Ramos (cell line): ENCODE measurements at regions not wholly inside any gene's neighbourhood (a gene's known extent, or its start where the extent isn't known, plus 50 kb on each side); places are given as distances from the start of the nearest gene placed in this dataset.

Experiments
- in situ Hi-C: fragments of 300-500 bp; cut with MboI; formaldehyde crosslinking; loops from one replicate; pipeline ENCODE4 v1.14.3; 2022; ENCODE audit warnings: low sequenced_read_pairs; ENCODE audit not compliant: unreplicated experiment

DNA sequence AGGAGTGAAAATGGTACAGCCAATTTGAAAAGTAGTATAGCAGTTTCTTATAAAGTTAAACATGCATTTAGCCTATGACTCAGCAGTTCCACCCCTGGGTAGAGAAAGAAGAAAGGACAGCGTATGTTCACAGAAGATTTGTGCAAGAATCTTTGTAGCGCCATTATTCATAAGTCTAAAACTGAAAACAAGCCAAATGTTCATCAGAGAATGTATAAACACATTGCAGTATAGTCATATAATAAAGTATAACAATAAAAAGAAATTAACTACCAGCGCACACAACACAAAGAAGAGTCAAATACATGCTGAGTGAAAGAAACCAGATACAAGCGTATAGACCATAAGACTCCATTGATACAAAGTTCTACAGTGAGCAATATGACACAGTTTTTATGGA lies 294.0 kb downstream of the SAMD5 start:
- in situ Hi-C loops, result no loop called here

DNA sequence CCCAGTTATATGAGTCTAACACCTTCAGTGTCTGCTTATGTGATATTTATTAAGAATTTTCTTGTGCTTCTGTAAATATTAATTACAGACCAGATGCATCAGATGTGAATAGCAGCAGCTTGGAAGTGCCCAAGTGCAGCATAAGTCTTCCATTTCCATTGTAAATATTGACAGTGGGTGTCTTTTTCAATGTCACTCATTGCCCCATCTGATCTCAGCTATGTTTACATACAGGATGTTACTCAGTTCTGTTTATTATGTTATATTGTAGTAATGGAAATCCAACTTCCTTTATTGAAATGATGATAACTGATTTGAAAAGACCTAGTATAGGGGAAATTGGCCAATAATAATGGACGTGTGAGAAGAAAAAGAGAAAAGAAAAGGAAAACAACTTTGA lies 296.7 kb downstream of the SAMD5 start:
- in situ Hi-C loops, result no loop called here

DNA sequence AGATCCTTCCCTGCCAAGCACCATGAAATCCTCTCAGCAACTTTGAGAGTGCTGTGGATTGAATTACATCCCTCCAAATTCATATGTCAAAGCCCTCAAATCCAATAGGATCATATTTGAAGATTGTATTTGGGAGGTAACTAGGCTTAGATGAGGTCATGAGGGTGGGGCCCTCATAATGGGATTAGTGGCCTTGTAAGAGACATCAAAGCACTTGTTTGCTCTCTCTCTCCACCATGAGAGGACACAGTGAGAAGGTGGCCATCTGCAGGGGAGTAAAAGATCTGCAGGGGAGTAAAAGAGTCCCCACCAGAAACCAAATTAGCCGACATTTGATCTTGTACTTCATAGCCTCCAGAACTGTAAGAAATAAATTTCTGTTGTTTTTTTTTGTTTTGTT lies 298.2 kb downstream of the SAMD5 start:
- in situ Hi-C loops, result no loop called here

DNA sequence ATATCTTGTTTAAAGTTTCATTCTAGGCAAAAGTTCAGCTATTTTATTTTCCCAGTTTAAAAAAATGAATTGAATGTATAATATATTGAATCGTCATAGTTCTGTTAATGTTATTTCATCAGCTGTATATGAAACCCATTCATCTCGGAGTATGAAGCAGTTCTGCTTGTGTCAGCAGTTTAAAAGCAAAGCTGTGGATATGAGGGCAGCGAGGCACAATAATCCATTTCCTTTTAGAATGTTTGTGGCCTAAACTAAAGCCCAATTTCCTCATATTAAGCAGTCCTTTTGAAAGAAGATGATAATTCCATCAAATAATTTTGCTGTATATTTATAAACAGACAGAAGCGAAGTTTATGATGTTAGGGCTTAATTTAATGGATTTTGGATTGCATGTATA lies 300.1 kb downstream of the SAMD5 start:
- in situ Hi-C loops, result no loop called here

DNA sequence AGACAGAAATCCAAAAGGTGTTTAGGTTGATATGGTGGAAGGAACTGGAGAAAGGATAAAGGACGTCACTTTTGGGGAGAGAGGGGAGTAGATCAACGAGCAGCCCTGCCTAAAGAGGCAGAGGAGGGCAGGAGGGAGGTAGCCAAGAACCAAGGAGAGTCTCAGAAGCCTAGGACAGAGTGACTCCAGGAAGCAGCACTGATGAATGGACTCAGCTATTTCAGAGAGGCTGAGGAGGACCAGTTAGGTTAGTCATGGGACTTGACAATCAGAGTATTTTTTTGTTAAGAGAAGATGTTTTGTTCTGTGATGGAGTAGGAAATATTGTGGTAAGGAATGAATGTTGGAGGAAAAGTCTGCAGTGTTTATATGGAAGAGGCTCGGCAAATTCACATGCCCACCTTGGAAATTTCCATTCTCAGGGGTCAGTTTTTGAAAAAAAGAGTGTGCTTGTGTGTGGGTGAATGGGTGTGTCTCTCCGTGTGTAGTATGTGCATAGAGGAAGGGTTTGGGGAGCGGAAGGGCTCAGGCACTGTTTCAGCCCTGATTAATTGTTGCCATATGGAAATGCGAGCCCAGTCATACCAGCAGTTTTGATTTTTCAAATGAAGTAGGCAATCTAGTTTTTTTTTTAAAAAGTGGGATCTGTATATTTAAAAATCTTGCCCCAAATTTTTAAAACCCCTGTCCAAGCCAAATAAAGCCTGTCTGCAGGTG lies 303.6 kb downstream of the SAMD5 start:
- in situ Hi-C loops, result no loop called here

DNA sequence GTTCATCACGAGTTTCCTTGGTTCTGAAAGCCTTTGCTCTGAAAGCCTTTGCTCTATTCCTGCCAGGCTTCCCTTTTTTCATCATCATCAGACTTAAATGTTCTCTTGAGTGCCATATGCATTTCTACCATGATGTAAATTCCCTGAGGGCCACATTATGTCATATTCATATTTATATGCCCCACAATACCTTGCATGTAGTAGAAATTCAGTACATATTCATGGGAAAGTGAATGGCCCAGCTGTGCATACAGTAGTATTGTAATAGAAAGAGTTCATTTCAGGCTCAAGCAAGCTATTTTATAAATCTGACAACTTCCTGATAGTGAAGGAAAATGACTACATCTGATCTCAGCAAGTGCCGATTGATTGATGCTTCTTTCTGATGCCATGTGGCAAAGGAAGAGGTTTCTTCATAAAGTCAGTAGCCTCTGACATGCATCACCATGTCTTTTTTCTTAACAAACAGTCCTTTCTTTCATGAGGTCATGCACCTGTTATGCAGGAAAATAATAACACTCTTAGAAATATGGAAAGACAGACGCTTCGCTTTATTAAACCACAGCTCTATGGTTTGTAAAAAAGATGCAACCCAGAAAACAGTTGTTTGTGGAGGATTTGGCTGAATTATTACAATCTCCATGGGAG lies 308.7 kb downstream of the SAMD5 start:
- in situ Hi-C loops, result no loop called here

DNA sequence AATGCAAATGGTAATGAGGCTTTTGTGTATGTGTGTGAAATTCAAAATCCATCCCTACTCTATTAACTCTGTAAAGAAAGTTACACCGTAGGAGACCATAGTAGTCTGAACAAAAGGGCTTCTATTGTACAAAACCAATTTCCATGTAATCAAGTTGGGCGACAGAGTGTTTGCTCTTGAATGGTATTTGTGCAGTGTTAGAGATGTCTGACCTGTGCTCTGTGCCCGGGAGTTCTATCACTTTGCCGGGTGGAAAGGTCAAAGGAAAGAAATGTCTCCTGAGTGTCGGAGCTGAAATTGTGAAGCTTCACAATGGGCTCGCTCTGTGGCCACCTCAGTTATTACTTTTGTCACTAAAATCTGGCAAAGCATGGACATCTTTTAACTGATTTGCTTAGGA lies 312.0 kb downstream of the SAMD5 start:
- in situ Hi-C loops, result no loop called here

DNA sequence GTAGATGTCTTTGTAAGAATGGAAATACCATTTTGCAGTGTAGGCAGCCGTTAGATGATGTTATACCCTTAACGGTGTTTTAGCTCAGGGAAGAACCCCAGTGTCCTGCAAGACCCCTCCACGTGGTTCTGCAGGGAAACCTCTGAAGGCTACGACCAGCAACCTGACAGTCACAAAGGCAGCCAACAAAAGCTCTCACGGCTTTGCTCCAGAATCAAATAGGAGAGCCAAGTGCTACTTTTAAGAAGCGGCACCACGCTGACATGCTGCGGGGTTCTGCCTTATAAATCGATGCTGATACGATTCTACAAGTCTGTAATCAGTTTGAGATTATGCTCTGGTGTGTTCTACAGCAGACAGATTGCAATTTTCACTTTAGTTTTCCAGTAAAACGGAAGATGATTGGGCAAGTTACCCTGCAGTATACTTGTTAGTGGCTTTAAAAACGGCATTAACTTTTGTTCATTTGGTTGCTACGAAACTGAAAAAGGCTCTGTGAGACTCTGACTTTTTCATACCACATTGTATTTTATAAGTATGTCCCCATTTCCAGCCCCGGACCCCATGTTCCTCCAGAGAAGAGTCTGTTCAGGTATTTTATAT lies 312.9 kb downstream of the SAMD5 start:
- in situ Hi-C loops, result no loop called here

DNA sequence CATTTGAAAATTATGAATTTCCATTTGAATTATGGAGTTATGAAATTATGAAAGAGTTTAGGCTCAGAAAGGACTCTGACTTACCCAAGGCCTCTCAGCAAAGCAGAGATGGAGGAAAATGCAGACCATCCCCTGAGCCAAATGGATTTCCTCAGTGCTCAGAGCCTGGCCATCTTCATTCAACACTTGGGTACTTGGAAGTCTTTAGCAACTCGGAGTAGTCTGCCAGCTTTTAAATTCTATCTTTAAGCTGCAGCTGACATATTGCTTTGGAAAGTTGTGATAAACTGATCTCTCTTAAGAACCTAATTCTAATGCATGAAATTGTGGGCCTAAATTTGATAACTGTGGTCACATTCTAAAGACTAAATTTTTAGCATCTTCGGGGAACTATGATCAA lies 315.4 kb downstream of the SAMD5 start:
- in situ Hi-C loops, result no loop called here

DNA sequence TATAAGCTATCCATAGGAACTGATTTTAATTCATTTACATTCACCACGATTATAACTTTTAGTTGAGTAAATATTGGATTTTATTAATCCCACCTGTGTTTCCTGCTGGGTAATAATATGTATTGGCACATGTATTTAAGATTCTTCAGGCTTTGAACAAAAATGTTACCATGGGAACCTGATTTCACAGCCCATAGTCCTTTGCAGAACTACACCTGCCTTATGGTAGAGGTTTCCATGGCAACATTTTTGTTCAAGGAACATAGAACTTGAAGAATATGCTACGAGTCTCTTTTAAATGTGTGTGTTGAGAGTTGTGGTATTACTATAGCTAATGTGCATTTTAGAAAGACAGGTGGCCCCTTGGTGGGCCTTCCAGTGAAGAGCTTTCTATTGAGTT lies 317.4 kb downstream of the SAMD5 start:
- in situ Hi-C loops, result no loop called here

DNA sequence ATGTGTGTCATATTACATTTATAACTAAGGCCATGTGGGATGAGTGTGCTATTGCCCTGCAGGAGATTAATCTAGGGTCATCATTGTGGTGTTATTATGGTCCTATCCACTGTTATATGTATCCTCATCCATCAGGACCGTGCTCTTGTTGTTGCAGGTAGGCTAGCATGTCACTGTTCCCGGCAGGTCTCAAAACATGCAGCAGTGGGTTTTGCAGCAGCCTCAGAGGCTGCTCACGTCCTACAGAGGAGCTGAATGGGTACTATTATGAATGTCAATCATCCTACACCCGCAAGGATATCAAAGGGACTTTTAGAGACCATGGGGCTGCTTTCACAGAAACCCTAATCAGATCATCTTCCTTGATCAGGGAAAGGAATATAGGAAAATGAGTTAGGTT lies 318.2 kb downstream of the SAMD5 start:
- in situ Hi-C loops, result no loop called here

DNA sequence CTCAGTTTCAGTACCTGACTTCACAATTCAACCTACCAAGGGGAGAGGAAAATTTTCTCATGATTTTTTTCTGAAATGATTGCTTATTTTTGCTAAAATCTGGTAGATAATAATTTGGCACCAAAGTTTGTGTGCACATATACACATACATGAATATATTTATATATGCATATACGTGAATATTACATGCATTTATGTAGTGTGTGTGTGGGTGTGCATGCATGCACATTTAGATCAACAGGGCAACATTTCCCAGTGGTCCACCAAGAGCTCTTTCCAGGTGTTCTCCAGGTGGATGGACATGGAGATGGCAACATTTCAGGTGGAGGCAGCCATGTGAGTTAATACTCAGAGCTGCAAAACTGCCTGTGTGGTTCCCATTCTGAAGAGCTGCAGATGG lies 320.9 kb downstream of the SAMD5 start:
- in situ Hi-C loops, result no loop called here

DNA sequence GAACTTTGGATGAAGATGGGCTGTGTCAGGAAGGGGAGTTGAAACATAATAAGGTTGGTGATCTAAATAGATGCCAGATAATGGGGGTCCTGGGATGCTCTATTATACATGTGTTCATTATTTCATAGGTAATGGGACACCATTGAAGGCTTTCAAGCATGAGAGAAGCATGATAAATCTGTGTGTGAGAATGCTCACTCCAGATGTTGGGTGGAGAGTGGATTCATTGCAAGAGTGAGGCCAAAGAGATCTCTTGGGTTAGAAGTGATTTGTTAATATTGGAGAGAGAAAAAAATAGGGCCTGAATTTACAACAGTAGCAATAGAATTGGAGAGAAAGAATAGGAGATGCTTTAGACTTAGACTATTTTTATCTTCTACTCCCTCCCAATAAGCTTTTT lies 321.3 kb downstream of the SAMD5 start:
- in situ Hi-C loops, result no loop called here

DNA sequence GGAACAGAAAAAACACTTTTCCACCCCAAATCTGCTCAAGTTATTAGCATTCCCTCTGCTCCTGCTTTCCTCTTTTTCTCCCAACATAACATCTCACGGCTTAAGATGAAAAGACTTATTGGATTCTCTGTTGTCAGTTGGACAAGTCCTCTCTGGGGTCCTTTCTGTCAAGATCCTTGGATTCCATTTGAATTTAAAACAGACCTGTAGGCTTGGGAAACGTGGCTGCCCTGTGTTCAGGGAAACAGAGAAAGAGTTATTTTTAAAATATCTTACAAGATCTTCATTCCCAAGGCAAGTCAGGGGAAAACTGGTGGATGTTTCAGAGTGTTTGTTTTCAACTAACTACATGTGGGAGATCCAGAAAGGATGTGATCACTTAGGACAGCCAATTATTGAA lies 322.9 kb downstream of the SAMD5 start:
- in situ Hi-C loops, result no loop called here

DNA sequence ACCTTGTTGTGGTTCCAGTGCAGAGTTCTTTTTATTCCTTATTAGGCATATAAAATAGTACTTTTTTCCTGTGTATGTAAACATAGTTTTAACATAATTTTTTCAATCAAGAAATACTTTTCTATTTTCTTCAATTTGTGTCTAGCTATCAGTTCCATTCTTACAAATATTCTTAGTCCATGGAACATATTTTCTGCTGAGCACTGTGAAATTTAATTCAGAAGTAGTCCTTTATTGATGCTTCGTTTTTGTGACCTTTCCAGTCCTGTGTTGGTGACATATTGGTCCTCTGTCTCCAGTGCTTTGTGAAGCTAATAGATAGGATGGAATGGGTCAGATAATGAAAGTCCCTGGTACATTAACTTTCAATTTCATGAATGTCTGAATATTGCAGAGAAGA lies 325.1 kb downstream of the SAMD5 start:
- in situ Hi-C loops, result no loop called here

DNA sequence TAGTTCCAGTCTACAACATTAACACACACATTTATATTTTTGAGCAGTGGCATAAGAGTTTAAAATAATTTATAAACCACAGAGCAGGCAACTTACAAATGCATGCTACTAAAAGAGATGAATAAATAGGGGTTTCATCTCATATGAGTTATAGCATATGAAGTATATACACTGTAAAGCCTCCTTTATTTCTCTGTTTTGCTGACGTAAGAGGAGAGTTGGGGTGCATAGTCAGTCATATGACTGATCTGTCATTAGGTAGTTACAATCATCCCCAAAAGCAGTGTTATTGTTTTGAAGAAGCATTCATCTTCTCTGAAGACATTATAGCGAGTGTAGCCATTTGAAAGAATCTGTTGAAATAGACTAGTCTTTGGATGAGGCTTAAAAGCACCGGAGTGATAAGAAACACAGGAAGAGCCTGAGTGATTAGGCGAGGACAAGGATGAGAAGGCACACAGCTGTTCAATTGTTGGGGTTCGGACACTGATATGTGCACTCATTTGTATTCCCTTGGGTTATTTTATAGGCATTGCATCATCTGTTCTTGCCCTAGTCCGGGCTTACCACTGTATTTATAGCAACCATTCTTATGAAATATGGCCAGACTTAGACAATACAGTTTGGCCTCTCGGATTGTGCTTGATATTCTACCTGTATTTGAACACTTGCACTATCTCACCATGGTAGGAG lies 325.7 kb downstream of the SAMD5 start:
- in situ Hi-C loops, result no loop called here

DNA sequence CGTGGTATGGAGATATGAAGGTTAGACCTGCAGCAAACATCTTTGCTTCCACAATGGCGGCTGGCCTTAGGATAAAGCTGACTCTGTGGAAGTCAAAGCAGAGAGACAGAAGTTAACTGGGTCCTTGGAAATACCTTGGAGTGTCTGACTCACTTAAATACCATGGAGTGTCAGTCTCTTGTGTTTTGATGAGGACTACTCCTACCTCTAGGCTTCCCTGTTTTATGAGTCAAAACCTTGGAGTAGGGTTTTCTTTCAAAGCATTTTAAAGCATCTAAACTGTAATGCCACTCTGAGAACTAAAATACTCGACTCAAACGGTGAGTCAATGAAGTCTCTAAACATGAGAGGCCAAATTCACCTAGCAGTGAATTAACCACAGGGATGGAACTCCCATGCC lies 329.1 kb downstream of the SAMD5 start:
- in situ Hi-C loops, result no loop called here

DNA sequence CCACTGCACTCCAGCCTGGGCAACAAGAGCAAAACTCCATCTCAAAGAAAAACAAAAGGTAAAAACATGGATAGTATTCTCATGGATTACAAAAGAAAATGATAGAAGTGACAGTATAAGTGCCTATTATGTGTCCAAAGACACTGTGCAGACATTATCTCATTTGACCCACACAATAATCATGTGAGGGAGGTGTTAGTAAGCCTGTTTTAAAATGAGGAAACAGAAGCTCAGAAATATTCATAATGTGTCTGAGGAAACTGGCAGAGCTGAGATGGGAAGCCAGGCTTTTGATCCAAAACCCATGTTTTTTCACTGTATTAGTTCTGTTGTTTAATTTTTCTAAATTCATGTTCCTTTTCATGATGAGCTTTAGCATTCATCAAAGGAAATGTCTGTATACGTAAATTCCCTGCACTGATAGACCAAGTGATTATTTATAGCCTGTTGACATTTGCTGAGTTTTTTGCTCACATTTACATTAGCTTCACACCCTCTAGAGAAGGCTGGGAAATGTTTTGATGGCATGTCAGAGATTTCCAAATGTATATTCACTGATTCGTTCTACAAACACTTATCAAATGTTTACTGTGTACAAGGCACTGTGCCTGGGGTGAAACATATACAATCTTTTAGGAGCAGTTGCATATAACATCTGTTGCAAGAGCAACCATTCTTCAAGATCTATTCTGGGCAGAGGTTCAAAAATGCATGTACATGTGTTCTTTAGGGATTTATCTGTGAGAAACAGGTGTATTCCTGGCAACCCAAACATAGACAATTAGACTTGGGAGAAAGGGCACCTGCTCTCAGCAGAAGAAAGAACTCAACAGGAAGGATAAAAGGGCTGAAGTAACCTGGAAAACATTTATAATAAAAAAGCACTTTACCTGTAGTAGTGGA lies 331.5 kb downstream of the SAMD5 start:
- in situ Hi-C loops, result no loop called here

DNA sequence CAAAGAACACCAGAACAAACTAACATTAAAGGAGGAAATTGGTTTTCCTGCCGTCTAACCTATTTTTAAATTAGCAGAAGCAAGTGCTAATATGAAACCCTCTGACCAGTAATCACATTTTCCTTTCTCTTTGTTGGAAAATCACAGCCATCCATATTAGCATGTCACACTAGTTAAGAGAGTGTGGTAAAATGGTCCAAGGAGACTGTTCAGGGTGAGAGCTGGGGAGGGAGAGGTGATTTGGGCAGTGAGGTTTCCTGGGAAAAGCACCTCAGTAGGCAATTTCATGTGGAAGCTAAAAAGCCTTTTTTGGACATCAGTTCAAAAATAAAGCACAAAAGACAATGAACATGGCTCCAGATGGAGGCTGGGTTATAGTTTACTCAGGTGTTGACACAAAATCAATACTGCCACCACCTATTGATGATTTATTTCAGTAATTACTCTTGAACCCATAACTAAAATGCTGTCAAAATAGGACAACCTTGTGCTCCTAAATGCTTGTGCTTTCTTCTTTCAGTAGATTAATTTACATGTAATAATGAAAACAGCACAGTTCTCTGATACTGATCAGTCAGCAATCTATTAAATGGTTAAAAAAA lies 333.2 kb downstream of the SAMD5 start:
- in situ Hi-C loops, result no loop called here
